ENCODE measurements at regions not wholly inside any gene's neighbourhood (a gene's known extent, or its start where the extent isn't known, plus 50 kb on each side); places are given as distances from the start of the nearest gene placed in this dataset.
A peak's percentile ranks its signal among the peaks of the same experiment; 100 is the strongest.

- DNase-seq: peak; percentile 71 to 91 (median 88)
These were observed 523.0 kb downstream of the TXNL1 start for GRCh38 chr18:56115071-56116015.

GRCh38 chr18:56112984-56113383 lies 525.0 kb upstream of the TCF4 start:
- peak; percentile 27 to 53 (median 48) for DNase-seq

GRCh38 chr18:56112013-56112749 lies 524.2 kb upstream of the TCF4 start:
- DNase-seq: peak; percentile 19 to 35 (median 30)

- DNase-seq: peak; percentile 74 to 84 (median 76)
These were observed 521.8 kb upstream of the TCF4 start for GRCh38 chr18:56109757-56110156.

- no peak for DNase-seq
These were observed 520.7 kb upstream of the TCF4 start for GRCh38 chr18:56108478-56109367.

- no peak for DNase-seq
These were observed 520.0 kb upstream of the TCF4 start for GRCh38 chr18:56107821-56108477.

DNA sequence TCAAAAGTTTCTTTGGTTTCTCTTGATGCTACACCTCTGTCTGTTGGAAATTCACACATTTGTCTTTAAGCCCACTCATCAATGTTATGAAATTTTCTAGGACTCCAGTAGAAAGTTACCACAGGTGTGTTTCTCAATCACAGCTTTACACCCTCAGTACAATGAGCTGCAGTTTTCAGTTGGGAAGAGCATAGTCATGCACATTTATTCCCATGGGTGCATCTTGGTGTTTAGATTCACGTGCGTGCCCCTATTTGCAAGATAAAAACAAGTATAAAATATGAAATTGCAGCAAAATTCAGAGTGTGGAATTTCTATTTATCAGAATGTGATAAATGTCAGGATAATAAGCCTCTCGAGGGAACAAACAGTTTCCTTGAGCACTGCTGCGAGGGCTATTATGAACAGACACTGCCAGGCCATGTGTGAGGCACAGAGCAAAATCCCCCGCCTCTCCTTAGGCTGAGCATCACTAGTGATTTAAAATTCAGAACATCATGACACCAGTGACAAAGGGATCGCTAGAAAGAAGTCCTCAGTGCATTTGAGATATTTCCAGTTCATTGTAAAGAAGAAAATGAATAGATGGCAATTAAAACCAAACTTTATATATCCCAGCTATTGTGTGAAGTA lies 512.2 kb upstream of the TCF4 start:
- DNase-seq: no peak

DNA sequence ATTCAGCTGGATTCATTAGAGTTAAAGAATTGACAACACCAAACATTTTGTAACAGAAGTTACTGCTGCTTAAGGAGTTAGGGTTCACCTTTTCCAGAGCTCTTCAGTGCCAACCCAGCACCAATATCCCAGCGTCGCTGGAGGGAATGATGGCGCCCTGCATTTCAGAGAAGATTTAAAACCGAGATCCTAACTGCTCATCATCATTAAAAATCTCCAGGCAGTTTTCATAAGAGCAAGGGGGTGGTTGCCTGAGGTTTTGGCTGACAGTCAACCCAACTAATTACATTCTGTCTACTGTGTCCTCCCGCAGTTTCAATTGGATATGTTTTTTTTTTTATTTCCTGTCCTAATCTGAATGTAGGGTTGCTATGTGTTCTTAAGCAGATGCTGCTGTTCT lies 509.6 kb upstream of the TCF4 start:
- no peak for DNase-seq

DNA sequence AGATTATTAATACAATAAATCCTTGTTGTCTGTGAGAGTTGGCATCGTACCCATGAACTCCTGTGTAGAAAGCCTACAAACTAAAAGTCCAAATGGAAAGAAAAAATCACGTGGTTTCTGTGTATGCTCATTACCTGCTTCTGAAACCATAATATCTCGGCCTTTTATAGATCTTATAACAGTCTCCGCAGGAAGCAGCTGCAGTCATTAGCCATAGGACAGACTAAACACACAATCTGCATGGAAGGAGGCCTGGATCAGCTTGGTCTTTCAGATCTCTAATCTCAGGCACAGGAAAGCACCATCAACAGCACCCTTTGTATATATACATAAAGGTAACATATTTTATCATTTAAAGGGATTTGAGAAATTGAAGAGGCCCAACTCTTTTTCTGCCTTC lies 508.9 kb upstream of the TCF4 start:
- no peak for DNase-seq

DNA sequence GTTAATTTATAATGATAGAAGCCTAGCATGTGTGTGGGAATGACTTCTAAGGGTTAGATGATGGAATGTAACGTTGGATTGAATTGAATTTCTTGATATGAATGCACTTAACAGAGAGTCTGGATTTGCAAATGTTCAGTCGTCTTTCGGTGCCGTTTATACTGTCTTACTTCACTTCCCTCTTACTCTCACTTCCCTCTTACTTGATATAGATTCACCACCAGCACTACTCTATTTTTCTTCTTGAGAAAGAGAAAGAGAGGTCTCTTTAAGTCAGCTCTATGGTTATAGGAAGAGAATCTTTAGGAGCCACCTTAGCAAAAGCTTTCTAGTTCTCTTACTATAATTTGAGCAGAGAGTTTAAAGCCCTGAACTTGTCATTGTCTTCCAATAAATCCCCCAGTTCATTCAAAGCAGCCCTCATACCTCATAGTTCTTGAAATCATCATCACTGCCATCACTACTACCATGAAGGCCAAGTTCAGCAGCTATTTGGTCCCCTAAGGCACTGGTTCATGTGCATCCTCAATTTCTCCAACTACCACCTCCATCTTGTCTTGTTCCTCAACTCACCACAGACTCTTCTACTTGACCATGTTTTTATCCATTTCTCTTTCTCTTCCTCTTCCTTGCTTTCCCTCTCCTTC lies 501.7 kb upstream of the TCF4 start:
- peak; percentile 30 to 55 (median 49) for DNase-seq

GRCh38 chr18:56086786-56087185 lies 498.8 kb upstream of the TCF4 start:
- no peak for DNase-seq

- DNase-seq: no peak
These were observed 498.2 kb upstream of the TCF4 start for GRCh38 chr18:56086176-56086575.

- DNase-seq: peak in 2 of 3 donors; percentile 4 to 27
These were observed 497.6 kb upstream of the TCF4 start for GRCh38 chr18:56085551-56085950.

DNA sequence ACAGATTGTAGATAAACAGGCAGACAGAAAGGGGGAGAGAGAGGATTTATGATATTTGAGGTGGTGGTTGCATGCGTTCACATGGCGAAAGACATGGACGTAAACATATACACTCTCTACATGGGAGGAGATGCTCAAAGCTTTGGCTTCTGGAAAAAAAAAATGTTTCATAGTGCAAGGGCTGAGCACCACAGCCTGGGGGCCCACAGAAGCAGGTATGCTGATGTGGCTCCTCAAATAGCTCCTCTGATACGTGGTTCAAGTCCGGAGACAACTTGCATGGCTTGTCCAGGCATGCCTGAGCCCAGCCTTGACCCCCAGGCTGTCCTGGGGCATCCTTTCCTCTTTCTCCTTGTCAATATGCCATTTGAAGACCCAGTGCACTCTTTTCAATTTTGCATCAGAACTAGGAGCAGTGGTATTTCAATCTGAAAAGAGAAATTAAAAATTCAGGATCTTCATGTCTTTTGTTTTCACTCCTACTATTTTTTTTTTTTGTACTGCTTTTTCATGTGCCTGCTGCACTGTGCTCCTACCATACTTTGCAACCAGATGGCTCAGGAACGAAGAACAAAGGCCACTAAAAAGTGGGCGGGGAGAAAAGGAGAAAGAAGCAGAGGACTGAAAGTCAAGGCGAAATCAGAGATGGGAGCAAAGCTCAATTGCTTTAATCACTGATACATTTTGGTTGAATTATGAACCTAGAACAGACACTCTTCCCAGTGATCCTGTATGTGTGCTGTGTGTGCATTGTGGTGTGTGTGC lies 495.7 kb upstream of the TCF4 start:
- DNase-seq: no peak

DNA sequence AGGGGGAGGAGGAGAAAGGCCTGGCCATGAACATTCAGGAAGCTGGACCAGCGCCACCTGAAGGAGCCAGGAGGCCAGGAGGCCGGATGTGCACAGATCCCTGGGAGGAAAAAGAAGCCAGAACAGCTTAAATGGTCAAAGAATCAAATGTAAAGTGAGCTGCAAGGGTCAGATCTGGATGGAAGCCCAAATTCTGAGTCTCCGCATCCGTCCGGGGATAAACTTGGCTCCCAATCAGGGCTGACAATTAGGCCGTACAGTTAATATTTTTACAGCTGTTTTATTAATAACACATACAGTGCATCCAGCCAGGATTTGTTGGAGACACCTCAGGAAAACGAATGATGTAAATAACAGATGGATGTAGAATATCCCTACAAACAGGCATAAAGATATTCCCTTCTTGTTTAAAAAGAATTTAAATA lies 495.1 kb upstream of the TCF4 start:
- no peak for DNase-seq

- DNase-seq: no peak
These were observed 488.7 kb upstream of the TCF4 start for GRCh38 chr18:56076723-56077122.

DNA sequence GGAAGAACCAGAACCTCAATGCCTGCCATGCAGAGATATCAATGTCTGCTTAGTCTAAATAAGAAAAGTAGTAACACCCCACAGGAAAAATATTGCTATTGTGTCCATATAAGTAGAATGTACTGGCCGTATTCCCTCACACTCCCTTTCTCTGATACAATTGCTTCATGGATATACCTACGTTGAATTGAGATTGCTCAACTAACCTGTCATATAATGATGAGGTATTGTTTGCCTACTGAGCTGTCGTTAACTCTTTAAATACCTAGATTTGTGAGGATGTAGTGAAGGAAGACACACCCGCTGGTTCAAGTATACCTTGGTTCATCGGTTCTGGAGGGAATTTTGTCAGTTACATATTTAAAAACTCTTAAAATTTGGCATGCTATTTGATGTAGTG lies 480.7 kb upstream of the TCF4 start:
- no peak for DNase-seq

GRCh38 chr18:56067969-56068671 lies 480.1 kb upstream of the TCF4 start:
- no peak for DNase-seq

- DNase-seq: no peak
These were observed 479.4 kb upstream of the TCF4 start for GRCh38 chr18:56067214-56067894.

All from suppressor macrophage treated with lipopolysaccharide for 1 hour (primary cell).